ENCODE measurements at regions not wholly inside any gene's neighbourhood (a gene's known extent, or its start where the extent isn't known, plus 50 kb on each side); places are given as distances from the start of the nearest gene placed in this dataset.

DNA sequence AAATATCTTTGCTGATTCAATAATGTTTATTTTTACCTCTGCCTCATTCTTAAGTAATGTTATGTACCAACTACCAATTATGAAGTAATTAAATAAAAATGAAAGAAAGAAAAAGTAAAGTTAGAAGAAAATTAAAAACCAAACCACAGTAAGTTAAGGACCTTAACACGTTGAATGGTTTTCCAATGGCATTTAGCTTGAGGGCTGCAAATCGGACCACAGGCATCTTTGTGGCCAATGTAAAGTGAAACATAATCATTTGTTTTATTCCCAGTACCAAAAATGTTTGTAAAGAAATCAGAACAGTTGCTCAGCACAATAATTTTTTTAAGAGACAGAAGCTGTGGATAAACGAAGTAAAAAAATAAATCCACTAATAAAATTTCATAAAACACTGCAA, 1455.5 kb upstream of the ZEB2 start:
- TF ChIP-seq, protein P1, sequence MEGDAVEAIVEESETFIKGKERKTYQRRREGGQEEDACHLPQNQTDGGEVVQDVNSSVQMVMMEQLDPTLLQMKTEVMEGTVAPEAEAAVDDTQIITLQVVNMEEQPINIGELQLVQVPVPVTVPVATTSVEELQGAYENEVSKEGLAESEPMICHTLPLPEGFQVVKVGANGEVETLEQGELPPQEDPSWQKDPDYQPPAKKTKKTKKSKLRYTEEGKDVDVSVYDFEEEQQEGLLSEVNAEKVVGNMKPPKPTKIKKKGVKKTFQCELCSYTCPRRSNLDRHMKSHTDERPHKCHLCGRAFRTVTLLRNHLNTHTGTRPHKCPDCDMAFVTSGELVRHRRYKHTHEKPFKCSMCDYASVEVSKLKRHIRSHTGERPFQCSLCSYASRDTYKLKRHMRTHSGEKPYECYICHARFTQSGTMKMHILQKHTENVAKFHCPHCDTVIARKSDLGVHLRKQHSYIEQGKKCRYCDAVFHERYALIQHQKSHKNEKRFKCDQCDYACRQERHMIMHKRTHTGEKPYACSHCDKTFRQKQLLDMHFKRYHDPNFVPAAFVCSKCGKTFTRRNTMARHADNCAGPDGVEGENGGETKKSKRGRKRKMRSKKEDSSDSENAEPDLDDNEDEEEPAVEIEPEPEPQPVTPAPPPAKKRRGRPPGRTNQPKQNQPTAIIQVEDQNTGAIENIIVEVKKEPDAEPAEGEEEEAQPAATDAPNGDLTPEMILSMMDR (conservative IDR thresholded peaks at IDR 0.05; ENCODE audit: low read length), result no peak
- DNase-seq (ENCODE audit: low read depth), result no peak
- H3K4me3 ChIP-seq (ENCODE audit: low read length), result no peak overlapping the region

DNA sequence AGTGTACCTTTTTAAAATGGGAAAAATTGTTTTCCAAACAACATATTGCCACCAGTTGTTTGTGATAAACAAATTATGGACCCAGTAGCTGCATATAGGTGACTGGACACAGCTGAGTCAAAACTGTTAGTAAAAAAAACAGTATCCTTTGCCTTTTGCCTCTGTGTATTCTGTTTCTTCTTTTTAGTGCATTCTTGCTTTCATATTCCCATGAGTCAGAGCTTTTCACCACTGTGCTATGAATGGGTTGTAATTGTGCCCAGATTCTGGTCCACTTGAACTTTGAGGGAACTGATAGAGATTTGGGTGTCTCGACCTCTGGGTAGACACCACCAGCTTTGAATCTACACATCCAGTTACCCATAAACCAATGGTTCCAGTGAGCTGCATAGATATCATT, 1441.9 kb upstream of the ZEB2 start:
- no peak for DNase-seq (ENCODE audit: low read depth)
- TF ChIP-seq, protein P1 (conservative IDR thresholded peaks at IDR 0.05; ENCODE audit: low read length), result no peak
- H3K4me3 ChIP-seq (ENCODE audit: low read length), result no peak overlapping the region

DNA sequence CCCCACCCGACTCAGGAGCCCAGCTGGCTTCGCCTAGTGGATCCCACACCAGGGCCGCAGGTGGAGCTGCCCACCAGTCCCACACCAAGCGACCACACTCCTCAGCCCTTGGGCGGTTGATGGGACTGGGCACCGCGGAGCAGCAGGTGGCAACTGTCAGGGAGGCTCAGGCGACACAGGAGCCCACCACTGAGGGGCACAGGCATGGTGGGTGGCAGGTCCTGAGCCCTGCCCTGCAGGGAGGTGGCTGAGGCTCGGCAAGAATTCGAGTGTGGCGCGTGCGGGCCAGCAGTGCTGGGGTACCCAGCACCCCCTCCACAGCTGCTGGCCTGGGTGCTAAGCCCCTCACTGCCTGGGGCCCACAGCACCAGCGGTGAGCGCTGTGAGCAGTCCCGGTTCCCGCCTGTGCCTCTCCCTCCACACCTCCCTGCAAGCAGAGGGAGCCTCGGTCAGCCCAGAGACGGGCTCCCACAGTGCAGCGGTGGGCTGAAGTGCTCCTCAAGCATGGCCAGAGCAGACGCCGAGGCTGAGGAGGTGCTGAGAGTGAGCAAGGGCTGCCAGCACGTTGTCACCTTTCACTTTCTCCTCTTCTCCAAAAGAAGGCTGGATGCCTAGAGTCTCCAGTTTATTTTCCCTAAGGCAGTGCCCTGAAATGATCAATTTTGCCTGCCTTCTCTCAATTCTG, 1440.7 kb upstream of the ZEB2 start:
- TF ChIP-seq, protein P1 (conservative IDR thresholded peaks at IDR 0.05; ENCODE audit: low read length), result no peak
- no peak overlapping the region for H3K4me3 ChIP-seq (ENCODE audit: low read length)
- DNase-seq (ENCODE audit: low read depth), result no peak

DNA sequence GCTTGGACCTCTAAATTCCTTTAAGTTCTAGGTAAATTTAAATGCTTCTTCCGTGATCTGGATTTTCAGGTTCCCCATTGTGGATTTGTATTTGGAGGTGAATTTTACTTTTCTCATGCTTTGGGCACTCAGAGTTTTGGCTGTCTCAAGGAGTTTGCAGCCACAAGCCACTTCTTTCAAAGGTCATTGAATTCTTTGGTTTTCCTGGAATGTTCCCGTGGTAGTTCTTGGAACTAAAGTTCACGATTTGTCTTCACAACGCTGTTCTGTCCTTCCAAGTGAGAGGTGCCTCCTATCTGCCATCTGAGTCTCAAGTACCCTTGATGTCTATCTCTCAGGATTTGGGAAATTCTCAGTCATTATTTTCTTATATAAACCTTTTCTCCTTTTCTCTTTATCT, 1438.7 kb upstream of the ZEB2 start:
- DNase-seq (ENCODE audit: low read depth), result no peak
- H3K4me3 ChIP-seq (ENCODE audit: low read length), result no peak overlapping the region
- TF ChIP-seq, protein P1 (conservative IDR thresholded peaks at IDR 0.05; ENCODE audit: low read length), result no peak

DNA sequence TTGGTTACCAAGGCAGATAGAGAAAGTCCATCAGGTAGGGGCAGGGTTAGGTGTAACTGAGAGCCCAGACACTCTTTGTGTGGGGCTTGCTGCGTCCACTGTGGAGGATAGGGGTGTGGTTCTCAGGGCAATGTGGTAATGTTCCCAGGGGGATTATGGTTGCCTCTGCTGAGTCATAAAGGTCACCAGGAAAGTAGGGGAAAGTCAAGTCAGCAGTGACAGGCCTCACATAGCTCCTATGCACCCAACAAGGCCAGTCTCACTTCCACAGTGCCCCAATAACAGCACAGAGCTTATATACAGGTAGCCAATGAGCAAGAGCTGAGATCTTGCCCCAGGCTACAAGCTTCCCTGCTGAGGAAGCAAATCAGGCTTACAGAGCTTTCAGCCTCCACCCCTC, 1438.0 kb upstream of the ZEB2 start:
- no peak for DNase-seq (ENCODE audit: low read depth)
- TF ChIP-seq, protein P1 (conservative IDR thresholded peaks at IDR 0.05; ENCODE audit: low read length), result no peak
- H3K4me3 ChIP-seq (ENCODE audit: low read length), result no peak overlapping the region

DNA sequence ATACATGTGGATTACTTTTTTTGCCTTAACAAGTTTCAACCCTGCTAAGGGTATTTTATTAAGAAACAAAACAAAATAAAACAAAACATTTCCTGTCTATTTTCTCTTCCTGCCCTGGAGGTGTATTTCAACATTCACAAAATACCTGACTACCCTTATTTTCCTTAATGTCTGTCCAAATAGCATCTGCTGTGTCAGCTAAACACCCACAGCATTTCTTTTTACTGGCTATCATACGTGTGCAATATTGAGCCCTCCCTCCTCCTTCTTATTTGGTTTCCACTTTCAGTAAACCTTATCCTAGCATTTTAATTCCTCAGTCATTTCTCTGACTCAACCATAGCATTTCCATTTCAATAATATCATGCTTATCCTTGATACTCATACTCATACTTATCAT, 1420.0 kb upstream of the ZEB2 start:
- TF ChIP-seq, protein P1 (conservative IDR thresholded peaks at IDR 0.05; ENCODE audit: low read length), result no peak
- no peak overlapping the region for H3K4me3 ChIP-seq (ENCODE audit: low read length)
- no peak for DNase-seq (ENCODE audit: low read depth)

DNA sequence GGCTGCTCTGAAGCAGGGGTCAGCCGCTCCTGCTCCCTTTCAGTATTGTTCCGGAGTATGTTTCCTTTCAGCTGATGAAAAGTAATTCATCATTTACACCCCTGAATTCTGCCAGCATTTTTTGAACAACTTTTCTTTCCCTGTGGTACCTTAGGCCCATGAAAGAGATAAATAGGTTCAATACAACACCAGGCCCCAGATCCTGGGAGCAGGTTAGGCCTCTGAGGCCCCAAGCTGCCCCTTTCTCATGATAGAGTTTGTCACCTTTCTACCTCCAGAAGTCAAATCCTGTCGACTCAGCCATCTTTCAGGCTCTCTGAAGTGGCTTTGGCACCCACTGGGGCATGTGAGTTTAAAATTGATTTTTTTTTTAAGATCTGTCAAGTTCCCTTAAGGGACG, 1415.1 kb upstream of the ZEB2 start:
- TF ChIP-seq, protein P1 (conservative IDR thresholded peaks at IDR 0.05; ENCODE audit: low read length), result no peak
- H3K4me3 ChIP-seq (ENCODE audit: low read length), result no peak overlapping the region
- no peak for DNase-seq (ENCODE audit: low read depth)
